Stimulated activated naive CD8-positive, alpha-beta T cell treated with anti-CD3 and anti-CD28 coated beads, Interleukin-15, Interleukin-2, amounts not matched to agents 100 ng/mL and 50 ng/mL, for 24 hours (primary cell): ENCODE measurements at regions not wholly inside any gene's neighbourhood (a gene's known extent, or its start where the extent isn't known, plus 50 kb on each side); places are given as distances from the start of the nearest gene placed in this dataset.

ENCODE experiments used
- H3K27ac Mint-ChIP-seq: one replicate; pipeline ENCODE4 v1.8.0; 2021; ENCODE audit warnings: mild to moderate bottlenecking, mixed read lengths
- H3K27me3 Mint-ChIP-seq: one replicate; pipeline ENCODE4 v1.8.0; 2021; ENCODE audit warnings: mixed read lengths
- H3K36me3 Mint-ChIP-seq: one replicate; pipeline ENCODE4 v1.8.0; 2021; ENCODE audit warnings: low read depth, mixed read lengths
- H3K4me1 Mint-ChIP-seq: one replicate; pipeline ENCODE4 v1.8.0; 2021; ENCODE audit warnings: low read depth, mixed read lengths
- H3K4me3 Mint-ChIP-seq: one replicate; pipeline ENCODE4 v1.8.0; 2021; ENCODE audit warnings: mild to moderate bottlenecking, mixed read lengths
- H3K9me3 Mint-ChIP-seq: one replicate; pipeline ENCODE4 v1.8.0; 2021; ENCODE audit warnings: mixed read lengths

DNA sequence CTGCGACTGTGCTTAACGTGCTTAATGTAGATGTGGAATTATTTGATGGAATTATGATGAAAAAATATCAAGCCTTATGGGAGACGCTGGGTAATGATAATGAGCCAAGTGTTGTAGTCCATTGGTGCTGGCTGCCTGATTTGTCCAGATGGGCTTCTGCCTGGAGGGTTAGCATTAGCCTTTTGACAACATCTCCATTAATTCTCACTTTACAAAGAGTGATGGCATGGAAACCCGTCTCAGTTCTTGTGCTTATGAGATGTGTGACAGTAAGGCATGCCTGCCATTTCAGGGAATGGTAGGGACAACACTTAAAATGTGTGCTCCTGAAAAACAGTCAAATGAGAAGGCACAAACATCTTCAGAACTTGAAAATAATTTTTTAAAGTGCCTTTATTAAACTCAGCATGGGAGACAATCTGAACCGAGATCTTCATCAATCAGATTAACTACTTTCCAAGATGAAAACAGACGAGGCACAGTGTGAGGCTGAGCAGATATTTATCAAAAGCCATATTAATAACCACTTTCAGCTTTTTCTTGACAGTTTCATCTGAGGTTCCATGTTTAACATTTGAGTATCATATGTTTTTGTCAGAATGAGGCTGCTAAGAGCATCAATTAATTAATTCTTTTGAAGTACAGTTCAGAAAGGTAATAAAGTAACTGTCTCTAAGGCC, 473.1 kb downstream of the NXPH1 start:
- no peak overlapping the region for H3K4me3 Mint-ChIP-seq
- no peaks in the 10 kb centered on the region for H3K36me3 Mint-ChIP-seq
- H3K27me3 Mint-ChIP-seq: no peaks in the 10 kb centered on the region
- no peaks in the 10 kb centered on the region for H3K4me1 Mint-ChIP-seq
- H3K27ac Mint-ChIP-seq: no peak overlapping the region
- H3K9me3 Mint-ChIP-seq: no peaks in the 10 kb centered on the region

DNA sequence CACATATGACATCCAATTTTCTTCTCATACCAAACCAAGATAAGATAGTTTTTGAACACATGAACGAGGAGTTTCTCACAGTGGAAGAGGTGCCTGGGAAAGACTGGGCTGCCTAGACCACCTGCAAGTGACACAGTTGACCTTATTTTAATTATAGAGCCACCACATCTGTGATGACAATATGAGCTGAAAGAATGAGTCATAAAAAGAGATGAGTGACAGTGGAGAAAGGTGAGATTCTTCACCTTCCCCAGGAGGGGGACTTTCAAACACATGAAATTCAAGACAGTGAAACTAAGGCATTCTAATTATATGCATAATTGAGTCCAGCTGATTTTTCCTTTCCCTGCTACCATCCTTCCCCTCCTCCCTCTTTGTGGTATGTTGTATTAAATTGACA, 475.5 kb downstream of the NXPH1 start:
- H3K27ac Mint-ChIP-seq: no peak overlapping the region
- H3K4me3 Mint-ChIP-seq: no peak overlapping the region
- no peaks in the 10 kb centered on the region for H3K4me1 Mint-ChIP-seq
- no peaks in the 10 kb centered on the region for H3K9me3 Mint-ChIP-seq
- no peaks in the 10 kb centered on the region for H3K36me3 Mint-ChIP-seq
- no peaks in the 10 kb centered on the region for H3K27me3 Mint-ChIP-seq

DNA sequence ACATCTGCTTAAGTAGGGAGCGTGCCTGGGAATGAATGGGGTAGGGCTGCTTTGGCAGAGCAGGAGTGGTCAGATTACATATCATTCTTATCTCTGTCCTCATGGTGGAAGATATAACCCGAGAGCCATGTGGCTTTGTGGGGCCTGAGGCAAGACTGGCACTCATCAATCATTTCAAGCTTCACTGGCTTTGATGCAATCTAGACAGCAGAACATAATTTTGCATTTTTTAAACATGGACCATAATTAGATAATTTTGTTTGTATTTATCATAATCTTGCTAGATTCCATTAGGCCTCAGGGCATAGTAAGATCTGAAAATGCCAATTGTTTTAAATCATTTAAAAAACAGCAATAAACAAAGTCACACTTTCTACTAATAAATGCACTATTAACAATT, 480.3 kb downstream of the NXPH1 start:
- Mint-ChIP-seq H3K4me3 (no peak overlapping the region), H3K9me3 (peaks cover 7% of the 10 kb centered on the region), H3K27ac (no peak overlapping the region), H3K4me1 (no peaks in the 10 kb centered on the region), H3K36me3 (no peaks in the 10 kb centered on the region), H3K27me3 (no peaks in the 10 kb centered on the region)

DNA sequence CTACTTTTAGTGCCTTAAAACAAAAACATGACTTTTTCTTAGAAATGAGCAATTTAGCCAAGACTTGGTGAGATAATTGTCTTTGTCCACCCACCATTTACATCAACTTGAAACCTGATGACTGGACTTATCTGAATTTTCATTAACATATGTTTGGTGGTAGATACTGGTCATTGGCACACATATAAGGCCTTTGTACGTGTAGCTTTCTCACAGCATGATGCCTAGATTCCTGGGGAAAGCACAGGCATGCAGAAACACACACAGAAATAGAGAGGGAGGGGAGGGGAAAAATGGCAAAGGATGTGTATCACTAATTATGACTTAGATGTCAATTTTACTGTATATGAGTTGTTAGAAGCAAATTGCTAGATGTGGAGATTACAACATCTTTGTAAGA, 488.4 kb downstream of the NXPH1 start:
- Mint-ChIP-seq H3K4me3 (no peak overlapping the region), H3K27me3 (no peaks in the 10 kb centered on the region), H3K4me1 (no peaks in the 10 kb centered on the region), H3K36me3 (no peaks in the 10 kb centered on the region), H3K27ac (no peak overlapping the region), H3K9me3 (peaks cover 19% of the 10 kb centered on the region)

DNA sequence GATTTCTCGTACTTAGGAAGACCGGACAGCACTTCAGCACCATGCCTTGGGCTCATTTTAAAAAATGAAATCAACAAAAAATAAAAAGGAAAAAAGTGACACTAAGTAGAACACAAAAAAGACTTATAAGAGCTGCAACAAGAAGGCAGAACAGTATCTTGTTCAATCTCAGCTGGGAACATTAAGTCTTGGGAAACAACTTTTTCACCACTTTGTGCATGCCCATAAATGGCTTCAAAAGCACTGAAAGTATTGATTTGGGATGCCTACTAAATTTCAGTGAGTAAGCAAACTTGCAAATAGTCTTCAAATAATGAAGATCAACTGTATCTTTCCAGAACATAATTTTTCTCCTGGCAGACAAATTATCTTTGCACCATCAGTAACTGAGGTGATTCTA, 489.3 kb downstream of the NXPH1 start:
- H3K4me3 Mint-ChIP-seq: no peak overlapping the region
- H3K4me1 Mint-ChIP-seq: no peaks in the 10 kb centered on the region
- no peaks in the 10 kb centered on the region for H3K27me3 Mint-ChIP-seq
- no peaks in the 10 kb centered on the region for H3K36me3 Mint-ChIP-seq
- peaks cover 19% of the 10 kb centered on the region for H3K9me3 Mint-ChIP-seq
- H3K27ac Mint-ChIP-seq: no peak overlapping the region

DNA sequence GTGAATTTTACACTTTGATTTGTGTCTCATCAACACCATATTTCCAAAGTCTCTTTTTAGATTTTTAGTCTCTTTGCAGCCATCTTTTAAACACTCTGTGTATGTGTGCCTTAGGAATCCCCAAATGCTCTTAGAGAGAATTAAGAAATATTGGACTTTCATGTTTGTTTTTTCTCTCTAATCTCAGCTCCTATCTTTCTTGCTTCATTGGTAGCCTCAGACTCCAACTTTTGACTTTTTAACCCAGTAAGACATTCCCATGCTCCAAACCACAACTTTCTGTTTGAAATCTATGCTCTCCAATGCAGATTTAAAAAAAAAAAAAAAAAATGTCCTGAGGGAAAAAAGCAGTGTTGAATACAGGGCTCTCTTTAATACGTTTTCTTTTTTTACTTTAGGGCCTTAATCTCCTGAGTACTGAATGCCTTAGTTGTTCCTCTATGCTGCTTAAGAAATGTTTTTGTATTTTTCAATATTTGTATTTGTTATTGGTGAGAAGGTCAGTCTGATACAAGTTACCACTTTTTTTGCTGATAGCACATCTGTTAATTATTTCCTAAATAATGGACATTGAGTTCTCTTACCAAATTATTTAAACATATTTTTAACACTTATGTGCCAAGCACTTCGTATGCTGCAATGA, 489.9 kb downstream of the NXPH1 start:
- Mint-ChIP-seq H3K4me1 (no peaks in the 10 kb centered on the region), H3K27ac (no peak overlapping the region), H3K4me3 (no peak overlapping the region), H3K9me3 (peaks cover 16% of the 10 kb centered on the region), H3K27me3 (no peaks in the 10 kb centered on the region), H3K36me3 (no peaks in the 10 kb centered on the region)

DNA sequence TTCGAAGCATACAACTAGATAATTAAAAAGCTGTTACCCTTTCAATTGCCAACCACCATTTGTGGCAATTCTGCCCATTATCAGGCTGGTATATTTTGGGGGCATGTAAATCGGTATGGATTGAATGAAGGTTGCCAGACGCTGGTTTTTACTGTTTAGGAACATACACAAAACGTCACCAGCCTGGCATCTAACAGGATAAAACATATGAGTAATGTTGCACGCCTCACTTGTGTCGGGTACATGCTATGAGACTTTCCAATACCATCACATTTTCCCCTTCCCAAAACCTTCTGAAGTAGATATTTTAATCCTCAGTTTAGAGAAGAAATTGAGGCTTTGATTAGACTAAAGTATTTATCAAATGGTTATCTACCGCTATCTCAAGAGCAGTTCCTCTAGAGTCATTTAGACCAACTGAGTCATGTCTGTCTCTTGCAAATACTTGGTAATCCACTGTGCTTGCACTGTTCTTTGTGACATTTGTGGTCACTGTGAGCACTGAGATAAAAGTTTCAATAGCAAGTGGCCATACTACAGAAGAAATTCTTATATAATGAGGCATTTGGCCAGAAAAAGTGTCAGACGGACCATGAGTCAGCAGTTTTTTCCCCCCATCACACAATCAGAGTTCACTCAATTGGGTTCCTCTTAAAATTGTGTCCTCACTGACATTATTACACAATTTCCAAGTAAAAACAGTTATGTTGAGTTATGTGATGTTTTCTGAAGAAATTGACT, 498.7 kb downstream of the NXPH1 start:
- Mint-ChIP-seq H3K27me3 (no peaks in the 10 kb centered on the region), H3K4me1 (no peaks in the 10 kb centered on the region), H3K9me3 (peaks cover 15% of the 10 kb centered on the region), H3K36me3 (no peaks in the 10 kb centered on the region), H3K4me3 (no peak overlapping the region), H3K27ac (no peak overlapping the region)

DNA sequence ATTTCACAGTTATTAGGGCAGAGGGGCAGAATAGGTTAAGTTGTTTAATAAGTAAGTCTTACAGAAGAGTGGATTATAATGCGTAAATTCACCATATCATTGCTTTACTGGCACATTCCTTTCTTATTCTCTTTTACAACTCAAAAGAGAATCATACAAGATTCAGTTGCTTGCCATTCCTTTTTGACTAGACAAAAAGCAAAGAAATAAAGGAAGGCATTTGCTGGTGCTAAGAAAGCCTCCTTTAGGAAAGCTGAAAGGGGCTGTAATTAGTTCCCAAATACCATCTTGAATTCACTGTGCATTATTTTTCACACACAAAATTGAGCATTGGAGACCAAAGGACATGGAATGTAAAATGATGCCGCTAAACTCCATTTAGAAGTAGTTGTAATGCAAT, 499.3 kb downstream of the NXPH1 start:
- peaks cover 15% of the 10 kb centered on the region for H3K9me3 Mint-ChIP-seq
- no peaks in the 10 kb centered on the region for H3K4me1 Mint-ChIP-seq
- H3K4me3 Mint-ChIP-seq: no peak overlapping the region
- no peak overlapping the region for H3K27ac Mint-ChIP-seq
- no peaks in the 10 kb centered on the region for H3K36me3 Mint-ChIP-seq
- H3K27me3 Mint-ChIP-seq: no peaks in the 10 kb centered on the region

DNA sequence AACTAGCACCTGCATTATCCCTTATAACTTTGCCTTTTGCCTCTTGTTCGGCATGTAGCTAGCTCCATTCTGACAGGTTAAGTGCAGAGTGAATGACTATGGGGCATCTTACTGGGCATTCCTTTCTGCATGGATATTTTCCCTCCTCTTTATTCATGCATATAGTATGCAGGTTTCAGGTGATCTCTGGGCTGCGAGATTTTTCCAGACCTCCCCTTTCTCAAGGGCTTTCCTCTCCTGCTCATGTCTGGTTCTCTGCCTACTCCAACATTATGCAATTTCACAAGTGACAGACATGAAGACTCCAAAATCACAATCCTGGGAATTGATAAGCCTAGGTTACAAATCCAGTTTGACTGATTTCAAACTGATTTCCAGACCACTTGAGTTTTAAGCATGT, 503.8 kb downstream of the NXPH1 start:
- no peaks in the 10 kb centered on the region for H3K27me3 Mint-ChIP-seq
- H3K27ac Mint-ChIP-seq: no peak overlapping the region
- H3K9me3 Mint-ChIP-seq: peaks cover 27% of the 10 kb centered on the region
- no peaks in the 10 kb centered on the region for H3K4me1 Mint-ChIP-seq
- no peaks in the 10 kb centered on the region for H3K36me3 Mint-ChIP-seq
- no peak overlapping the region for H3K4me3 Mint-ChIP-seq

DNA sequence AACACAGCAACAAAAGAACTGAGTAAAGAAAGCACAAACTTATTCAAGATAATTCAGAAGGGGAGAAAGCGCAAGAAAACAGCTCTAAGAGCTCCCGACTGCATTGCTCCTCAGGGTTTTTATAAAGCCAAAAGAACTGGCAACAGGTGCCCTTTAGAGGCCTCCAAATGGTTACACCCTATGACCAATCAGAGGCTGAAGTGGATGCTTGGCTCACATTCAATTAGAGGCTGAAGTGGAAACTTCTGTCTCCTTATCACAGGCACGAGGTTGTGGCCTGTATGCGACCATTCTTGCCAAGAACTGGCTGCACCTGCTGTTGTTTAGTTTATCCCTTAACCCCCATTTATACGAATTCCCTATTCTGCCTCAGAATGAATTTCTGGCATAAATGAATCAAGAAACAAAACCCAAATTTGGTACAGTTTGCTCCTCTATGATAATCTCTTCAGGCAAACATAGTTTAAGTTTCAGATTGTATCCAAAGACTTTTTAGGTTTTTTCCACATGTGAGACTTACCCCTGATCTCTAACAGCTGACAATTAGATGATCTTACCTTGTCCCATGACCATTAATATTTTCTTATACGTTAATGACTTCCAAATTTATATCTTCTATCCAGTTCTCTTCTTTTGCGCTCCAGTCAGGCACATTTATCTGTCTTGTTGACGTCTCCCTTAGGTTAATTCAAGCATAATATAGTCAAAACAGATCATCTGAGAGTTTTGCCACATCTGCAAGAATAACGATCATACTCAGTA, 504.8 kb downstream of the NXPH1 start:
- peaks cover 31% of the 10 kb centered on the region for H3K9me3 Mint-ChIP-seq

DNA sequence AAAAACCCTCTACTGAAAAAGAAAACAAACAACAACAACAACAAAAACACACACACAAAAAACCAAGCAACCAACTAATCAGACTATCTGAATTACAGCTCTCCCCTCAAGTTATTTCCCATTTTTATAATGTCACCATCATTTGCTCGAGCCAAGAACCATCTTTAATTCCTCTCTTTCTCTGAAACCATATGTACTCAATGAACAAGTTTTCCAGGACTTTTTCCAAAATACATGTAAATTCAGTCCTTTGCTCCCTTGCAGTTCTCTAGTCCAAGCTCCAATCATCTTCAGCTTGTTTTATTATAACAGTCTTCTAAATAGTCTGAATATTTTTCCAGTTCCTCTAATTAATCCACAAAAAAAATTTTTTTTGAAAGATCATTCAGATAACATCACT, 506.0 kb downstream of the NXPH1 start:
- Mint-ChIP-seq H3K4me3 (no peak overlapping the region), H3K36me3 (no peaks in the 10 kb centered on the region), H3K9me3 (peaks cover 32% of the 10 kb centered on the region), H3K4me1 (no peaks in the 10 kb centered on the region), H3K27me3 (no peaks in the 10 kb centered on the region), H3K27ac (no peak overlapping the region)

More for the DNA sequence above, 504.8 kb downstream of the NXPH1 start:
- Mint-ChIP-seq H3K27ac (no peak overlapping the region), H3K4me1 (no peaks in the 10 kb centered on the region), H3K27me3 (no peaks in the 10 kb centered on the region), H3K4me3 (no peak overlapping the region), H3K36me3 (no peaks in the 10 kb centered on the region)

DNA sequence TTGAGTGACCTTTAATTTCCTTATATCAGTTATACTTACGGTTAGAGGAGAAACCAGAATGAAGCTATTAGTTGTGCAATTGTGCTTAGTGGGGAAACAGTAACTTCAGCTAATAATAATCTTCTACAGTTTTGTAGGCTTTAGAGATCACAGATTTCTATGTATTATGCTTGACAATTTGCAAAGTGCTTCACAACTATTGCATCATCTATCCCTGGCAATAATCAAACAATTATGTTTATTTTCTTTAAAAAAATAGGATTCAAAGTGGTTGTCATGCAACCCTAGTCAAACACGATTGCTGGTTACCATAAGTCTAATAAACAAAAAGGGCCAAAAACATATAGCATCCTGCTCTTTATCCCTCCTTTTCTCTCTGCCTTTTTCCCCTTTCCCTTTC, 530.3 kb downstream of the NXPH1 start:
- Mint-ChIP-seq H3K9me3 (peaks cover 10% of the 10 kb centered on the region), H3K27me3 (no peaks in the 10 kb centered on the region), H3K4me3 (no peak overlapping the region), H3K36me3 (no peaks in the 10 kb centered on the region), H3K27ac (no peak overlapping the region), H3K4me1 (no peaks in the 10 kb centered on the region)

DNA sequence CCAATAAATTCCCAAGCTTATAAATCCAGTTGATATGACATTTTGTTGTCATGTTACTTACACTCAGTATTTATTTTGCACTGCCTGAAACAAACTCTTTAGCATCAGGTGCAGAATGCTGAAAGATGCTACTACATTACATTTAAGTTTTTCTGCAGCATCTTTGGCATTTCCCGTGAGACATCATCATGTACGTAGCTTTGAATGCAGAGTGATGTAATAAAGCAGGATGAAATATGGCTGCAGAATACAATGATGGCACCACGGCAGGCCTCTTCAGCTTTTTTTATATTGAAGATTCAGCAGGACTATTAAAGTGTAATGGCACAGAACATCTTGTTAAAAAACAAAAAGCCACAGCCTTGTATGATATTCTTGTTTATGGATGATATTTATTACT, 531.8 kb downstream of the NXPH1 start:
- H3K27me3 Mint-ChIP-seq: no peaks in the 10 kb centered on the region
- no peak overlapping the region for H3K4me3 Mint-ChIP-seq
- no peaks in the 10 kb centered on the region for H3K36me3 Mint-ChIP-seq
- H3K9me3 Mint-ChIP-seq: peaks cover 16% of the 10 kb centered on the region
- no peaks in the 10 kb centered on the region for H3K4me1 Mint-ChIP-seq
- H3K27ac Mint-ChIP-seq: no peak overlapping the region

DNA sequence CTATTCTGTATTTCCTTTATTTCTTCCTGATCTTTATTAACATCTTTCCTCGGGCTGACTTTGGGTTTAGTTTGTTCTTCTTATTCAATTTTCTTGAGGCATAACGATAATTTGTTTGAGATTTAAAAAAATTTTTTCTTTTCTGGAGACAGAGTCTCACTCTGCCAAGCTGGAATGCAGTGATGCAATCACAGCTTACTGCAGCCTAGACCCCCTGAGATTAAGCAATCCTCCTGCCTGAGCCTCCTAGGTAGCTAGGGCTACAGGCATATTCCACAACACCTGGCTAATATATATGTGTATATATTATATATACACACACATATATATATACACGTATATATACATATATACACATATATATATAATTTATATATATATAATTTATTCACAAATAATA, 540.2 kb downstream of the NXPH1 start:
- H3K36me3 Mint-ChIP-seq: no peaks in the 10 kb centered on the region
- H3K4me3 Mint-ChIP-seq: no peak overlapping the region
- H3K4me1 Mint-ChIP-seq: no peaks in the 10 kb centered on the region
- H3K9me3 Mint-ChIP-seq: peaks cover 17% of the 10 kb centered on the region
- no peak overlapping the region for H3K27ac Mint-ChIP-seq
- H3K27me3 Mint-ChIP-seq: no peaks in the 10 kb centered on the region

DNA sequence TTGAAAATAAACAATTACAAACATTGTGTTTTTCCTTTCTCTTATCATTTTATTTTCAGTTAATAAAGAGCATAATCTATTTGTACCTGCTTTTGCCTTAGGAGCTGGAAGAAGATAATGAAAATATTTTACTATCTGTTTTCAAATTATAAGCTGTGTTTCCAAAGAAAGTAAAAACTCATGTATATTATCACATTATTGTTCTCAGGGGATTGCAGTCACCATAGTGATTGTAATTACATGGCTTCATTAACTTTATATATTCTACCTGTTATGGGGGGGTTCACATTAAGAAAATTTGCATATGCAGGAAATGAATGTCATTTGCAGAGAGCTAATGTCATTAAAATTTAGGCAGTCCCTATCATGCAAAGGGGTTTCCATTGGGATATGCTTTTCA, 542.3 kb downstream of the NXPH1 start:
- H3K4me1 Mint-ChIP-seq: no peaks in the 10 kb centered on the region
- H3K9me3 Mint-ChIP-seq: peaks cover 11% of the 10 kb centered on the region
- H3K36me3 Mint-ChIP-seq: no peaks in the 10 kb centered on the region
- H3K27me3 Mint-ChIP-seq: no peaks in the 10 kb centered on the region
- H3K4me3 Mint-ChIP-seq: no peak overlapping the region
- no peak overlapping the region for H3K27ac Mint-ChIP-seq
